HL-60 (cell line): ENCODE measurements at regions not wholly inside any gene's neighbourhood (a gene's known extent, or its start where the extent isn't known, plus 50 kb on each side); places are given as distances from the start of the nearest gene placed in this dataset.

Source experiments
- CTCF ChIP-seq: IDR thresholded peaks from one replicate; pipeline ENCODE4 v1.5.1; 2011; ENCODE audit warnings: low read length, control low read depth, inconsistent platforms; ENCODE audit not compliant: insufficient read depth
- GABPA ChIP-seq: IDR thresholded peaks from 2 replicates; pipeline ENCODE4 v1.6.1; 2012; ENCODE audit warnings: low read depth
- TF ChIP-seq, protein P1 (sequence below): IDR thresholded peaks from 2 replicates; pipeline ENCODE4 v1.6.1; 2012; ENCODE audit warnings: low read depth; ENCODE audit not compliant: insufficient replicate concordance

DNA sequence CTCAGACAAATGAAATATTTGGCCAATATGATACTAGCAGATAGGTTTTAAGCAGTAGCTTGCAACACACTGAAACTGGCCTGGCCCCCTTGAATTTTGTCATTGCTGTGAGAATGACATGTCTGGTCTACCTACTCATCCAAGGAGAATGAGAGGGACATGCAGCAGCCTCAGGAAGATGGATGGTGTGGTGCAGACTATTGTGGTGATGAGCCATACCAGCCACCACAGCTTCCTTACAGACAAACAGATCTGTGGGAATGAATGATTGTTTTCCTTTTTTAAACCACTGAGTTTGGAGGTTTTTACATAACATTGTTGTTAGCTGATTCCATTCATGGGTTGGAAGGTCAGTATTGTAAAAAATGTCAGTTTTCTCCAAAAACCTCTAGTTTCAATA, 133.7 kb upstream of the POU1F1 start:
- TF ChIP-seq CTCF (no peak), GABPA (no peak)
- TF ChIP-seq, protein P1, sequence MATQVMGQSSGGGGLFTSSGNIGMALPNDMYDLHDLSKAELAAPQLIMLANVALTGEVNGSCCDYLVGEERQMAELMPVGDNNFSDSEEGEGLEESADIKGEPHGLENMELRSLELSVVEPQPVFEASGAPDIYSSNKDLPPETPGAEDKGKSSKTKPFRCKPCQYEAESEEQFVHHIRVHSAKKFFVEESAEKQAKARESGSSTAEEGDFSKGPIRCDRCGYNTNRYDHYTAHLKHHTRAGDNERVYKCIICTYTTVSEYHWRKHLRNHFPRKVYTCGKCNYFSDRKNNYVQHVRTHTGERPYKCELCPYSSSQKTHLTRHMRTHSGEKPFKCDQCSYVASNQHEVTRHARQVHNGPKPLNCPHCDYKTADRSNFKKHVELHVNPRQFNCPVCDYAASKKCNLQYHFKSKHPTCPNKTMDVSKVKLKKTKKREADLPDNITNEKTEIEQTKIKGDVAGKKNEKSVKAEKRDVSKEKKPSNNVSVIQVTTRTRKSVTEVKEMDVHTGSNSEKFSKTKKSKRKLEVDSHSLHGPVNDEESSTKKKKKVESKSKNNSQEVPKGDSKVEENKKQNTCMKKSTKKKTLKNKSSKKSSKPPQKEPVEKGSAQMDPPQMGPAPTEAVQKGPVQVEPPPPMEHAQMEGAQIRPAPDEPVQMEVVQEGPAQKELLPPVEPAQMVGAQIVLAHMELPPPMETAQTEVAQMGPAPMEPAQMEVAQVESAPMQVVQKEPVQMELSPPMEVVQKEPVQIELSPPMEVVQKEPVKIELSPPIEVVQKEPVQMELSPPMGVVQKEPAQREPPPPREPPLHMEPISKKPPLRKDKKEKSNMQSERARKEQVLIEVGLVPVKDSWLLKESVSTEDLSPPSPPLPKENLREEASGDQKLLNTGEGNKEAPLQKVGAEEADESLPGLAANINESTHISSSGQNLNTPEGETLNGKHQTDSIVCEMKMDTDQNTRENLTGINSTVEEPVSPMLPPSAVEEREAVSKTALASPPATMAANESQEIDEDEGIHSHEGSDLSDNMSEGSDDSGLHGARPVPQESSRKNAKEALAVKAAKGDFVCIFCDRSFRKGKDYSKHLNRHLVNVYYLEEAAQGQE: no peak
